GM23248 (cell line): ENCODE measurements at regions not wholly inside any gene's neighbourhood (a gene's known extent, or its start where the extent isn't known, plus 50 kb on each side); places are given as distances from the start of the nearest gene placed in this dataset.

Experiments
- EZH2 ChIP-seq: fragments of 200-600 bp; sonication (generic); IDR thresholded peaks from 2 replicates; pipeline ENCODE4 v1.6.1; 2018; ENCODE audit warnings: antibody characterized with exemption, mild to moderate bottlenecking; ENCODE audit not compliant: insufficient read depth, poor library complexity, severe bottlenecking
- EZH2phosphoT487 ChIP-seq: fragments of 200-600 bp; sonication (generic); IDR thresholded peaks from 2 replicates; pipeline ENCODE4 v1.6.1; 2018; ENCODE audit warnings: antibody characterized with exemption, moderate library complexity, mild to moderate bottlenecking, low read depth; ENCODE audit not compliant: insufficient read depth

- TF ChIP-seq EZH2 (no peak), EZH2phosphoT487 (no peak)
Measured at GRCh38 chr9:88772575-88772974, 218.7 kb upstream of the S1PR3 start.
